Activated CD4-positive, alpha-beta T cell treated with anti-CD3 and anti-CD28 coated beads, Interleukin-10, Interleukin-2, amounts not matched to agents 100 ng/mL and 50 ng/mL, durations not matched to agents 16 hours and 8 hours (primary cell): ENCODE measurements at regions not wholly inside any gene's neighbourhood (a gene's known extent, or its start where the extent isn't known, plus 50 kb on each side); places are given as distances from the start of the nearest gene placed in this dataset.

Source experiments
- DNase-seq: peaks from one replicate; pipeline ENCODE4 v3.0.0-alpha.2; 2020

- DNase-seq = no peak
Observed at GRCh38 chr9:18404434-18405029, 69.4 kb upstream of the ADAMTSL1 start.

DNA sequence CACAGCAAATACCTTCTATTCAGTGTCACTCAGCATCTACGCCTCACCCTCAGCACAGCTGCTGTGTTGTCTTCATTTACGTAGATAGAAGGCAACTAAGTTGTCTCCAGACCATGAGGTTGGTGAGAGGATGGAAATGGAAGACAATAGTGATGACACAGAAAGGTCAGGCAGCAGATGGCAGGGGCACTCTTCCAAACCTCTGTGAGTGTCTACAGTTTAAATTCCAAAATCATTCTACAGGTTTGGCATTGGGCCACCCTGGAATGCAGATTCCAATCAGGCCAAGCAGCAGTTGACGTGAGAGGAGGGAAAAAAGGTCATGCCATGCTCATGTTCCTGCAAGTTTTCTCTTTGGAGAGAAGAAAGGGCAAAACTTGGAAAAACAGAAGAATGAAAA is 68.7 kb upstream of the ADAMTSL1 start:
- no peak for DNase-seq

DNA sequence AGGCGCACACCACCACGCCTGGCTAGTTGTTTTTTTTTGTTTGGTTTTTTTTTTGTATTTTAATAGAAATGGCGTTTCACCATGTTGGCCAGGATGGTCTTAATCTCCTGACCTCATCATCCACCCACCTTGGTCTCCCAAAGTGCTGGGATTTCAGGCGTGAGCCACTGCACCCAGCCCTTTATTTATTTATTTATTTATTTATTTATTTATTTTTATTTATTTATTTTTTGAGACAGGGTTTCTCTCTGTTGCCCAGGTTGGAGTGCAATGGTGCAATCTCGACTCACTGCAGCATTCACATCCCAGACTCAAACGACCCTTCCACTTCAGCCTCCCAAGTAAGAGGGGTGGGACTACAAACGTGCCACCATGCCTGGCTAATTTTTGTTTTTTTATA is 63.0 kb upstream of the ADAMTSL1 start:
- DNase-seq = no peak

DNA sequence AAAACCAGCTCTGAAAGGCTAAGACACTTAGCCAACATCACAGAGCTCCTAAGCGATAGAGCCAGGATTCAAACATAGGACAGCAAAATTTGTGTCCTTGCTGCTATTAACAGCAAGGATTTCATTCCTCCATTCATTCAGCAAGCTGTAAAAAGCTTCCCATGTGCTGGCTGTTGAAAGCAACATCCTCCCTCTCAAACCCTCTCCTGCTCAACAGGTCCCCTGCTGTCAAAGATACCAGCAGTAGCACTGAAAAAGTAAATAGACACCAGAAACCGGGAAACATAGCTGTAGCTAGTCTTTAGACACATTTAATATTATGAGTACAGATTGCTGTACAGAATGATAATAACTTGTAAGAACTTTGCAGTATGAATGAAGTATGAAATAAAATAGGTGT is 52.6 kb upstream of the ADAMTSL1 start:
- DNase-seq = no peak

- no peak for DNase-seq
Observed at GRCh38 chr9:18422296-18423036, 51.5 kb upstream of the ADAMTSL1 start.

- no peak for DNase-seq
Observed at GRCh38 chr9:18423791-18424531, 50.0 kb upstream of the ADAMTSL1 start.
